CD4-positive, alpha-beta T cell treated with Interleukin-6 at 100 ng/mL for 8 hours (primary cell): ENCODE measurements at regions not wholly inside any gene's neighbourhood (a gene's known extent, or its start where the extent isn't known, plus 50 kb on each side); places are given as distances from the start of the nearest gene placed in this dataset.

Experiments used
- DNase-seq: peaks from one replicate; pipeline ENCODE4 v3.0.0-alpha.2; 2020; ENCODE audit warnings: mixed read lengths, low spot score

DNA sequence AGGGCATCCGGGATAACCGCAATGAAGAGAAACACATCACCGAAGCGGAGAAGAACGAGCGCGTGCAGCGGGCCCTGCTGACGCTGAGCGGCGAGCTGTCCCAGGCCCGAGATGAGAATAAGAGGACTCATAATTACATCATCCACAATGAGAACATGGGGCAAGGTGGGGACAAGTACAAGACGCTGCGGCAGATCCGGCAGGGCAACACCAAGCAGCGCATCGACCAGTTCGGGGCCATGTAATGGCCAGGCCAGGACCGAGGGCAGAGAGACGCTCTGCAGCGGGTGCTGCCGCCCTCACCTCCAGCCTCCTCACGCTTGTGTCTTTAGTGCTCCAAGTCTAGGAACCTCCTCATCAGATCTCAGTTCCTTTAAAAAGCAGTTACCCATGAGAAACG lies 863.7 kb upstream of the ALCAM start:
- DNase-seq: no peak

DNA sequence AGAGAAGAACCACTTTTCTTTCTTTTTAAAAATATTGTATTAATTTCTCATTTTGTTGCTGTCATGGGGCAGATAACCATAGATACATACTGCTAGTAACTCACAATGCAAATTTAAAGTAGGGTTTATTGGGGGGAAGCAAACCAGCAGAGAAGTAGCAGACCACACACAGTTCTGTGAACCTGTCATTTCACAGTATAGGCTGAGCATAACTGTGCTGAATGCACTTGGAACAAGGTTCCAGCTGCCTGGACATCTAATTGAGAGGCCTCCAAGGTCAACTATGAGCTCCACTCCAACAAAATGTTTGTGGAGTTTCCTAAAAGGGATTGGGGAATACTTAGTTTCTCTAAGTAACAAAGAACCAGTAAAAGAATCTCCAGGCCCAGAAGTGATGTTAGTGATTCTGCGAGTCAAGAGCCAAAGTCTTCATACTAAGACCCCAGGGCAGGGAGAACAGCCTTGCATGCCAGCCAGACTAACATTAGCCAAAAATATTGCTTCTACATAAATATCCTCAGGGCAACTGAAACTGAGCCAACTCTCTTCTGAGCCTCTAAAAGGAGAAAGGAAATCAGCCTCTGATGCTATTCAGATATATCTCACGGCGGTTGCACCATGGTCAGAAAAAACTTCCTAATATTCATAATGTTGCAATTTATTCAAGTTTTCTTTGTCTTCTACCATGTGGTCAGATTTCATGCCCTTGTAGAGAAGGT lies 856.4 kb upstream of the ALCAM start:
- DNase-seq: no peak

DNA sequence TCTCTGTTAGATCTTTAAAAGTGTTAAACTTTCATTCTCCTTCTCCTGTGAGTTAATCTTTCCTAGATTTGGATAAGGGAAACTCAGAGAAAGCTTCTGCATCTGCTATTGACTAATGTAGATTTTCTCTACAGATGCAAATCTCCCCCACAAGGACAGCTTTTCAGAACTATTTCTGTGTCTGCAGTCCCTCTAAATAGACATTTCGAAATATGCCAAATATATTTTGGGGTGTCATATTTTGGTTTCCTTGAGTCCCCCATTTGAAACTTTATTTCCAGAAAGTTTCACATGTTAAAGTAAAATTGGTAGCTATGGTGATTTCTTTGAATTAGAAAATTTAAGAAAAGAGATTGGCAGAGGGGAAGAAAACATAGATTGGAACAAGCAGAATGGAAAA lies 852.3 kb upstream of the ALCAM start:
- no peak for DNase-seq

- no peak for DNase-seq
Measured at GRCh38 chr3:104514776-104515175, 851.9 kb upstream of the ALCAM start.

DNA sequence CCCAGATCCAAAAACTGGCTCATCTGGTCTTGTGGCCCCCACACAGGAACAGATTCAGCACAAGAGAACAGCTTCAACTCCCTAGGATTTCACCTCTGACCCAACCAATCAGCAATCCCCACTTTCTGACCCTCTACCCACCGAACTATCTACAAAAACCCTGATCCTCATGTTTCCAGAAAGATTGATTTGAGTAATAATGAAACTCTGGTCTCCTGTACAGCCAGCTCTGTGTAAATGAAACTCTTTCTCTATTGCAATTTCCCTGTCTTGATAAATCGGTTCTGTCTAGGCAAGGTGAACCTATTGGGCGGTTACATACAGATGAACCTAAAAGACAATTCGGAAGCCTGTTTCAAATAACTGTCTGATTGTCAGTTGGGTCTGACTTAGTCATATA lies 847.6 kb upstream of the ALCAM start:
- no peak for DNase-seq

DNA sequence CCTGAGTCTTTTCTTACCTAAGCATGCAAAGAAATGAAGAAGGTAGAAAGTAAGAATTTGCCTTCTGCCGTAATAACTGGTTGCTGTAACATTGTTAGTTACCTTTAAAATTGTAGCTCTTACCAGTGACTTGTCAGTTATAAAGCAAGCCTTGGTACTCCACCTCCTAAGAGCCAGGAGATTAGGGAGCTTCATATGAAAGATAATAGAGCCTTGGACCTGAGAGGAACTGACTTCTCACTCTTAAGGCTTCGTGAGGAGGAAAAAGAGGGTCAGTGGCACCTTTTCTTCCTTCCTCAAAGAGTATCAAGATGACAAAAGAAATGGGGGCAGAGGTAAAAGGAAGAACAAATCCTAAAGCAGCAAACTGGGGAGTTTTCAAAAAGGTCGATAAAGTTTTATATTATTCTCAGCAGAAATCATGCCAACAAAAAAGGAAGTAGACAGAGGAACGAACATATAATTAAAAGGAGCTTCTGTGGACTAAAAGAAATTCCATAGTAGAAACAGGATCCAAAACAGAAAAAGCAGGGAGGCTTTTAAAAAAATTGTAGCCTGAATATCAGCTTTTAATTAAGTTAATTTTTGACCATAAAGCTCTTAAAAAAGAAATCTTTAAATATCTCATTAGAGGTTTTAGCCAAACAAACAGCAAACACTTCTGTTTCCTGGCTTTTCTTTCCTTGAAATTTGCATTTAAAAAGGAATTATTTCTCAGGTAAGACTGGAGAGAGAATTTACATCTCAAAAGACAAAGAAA lies 847.1 kb upstream of the ALCAM start:
- no peak for DNase-seq

- DNase-seq: no peak
Measured at GRCh38 chr3:104520228-104520655, 846.5 kb upstream of the ALCAM start.

- no peak for DNase-seq
Measured at GRCh38 chr3:104521606-104522336, 844.9 kb upstream of the ALCAM start.

DNA sequence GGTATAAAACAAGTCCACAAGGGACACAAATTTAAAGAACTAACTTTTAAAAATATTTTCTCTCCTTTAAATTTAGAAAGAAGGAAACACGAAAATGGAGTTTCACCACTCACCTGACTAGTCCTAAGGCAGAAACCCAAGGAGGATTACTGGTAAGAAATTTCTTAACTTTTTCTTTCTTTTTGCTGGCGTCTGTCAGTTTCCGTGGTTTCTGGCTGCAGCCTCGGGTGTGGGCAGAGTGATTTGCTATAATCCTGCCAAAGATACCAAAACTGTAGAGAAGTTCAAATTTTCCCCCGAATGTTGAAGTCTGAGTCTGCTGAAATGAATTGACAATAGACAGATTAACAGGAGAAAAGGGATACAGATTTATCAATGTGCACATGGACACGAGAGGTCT lies 843.6 kb upstream of the ALCAM start:
- DNase-seq: no peak

DNA sequence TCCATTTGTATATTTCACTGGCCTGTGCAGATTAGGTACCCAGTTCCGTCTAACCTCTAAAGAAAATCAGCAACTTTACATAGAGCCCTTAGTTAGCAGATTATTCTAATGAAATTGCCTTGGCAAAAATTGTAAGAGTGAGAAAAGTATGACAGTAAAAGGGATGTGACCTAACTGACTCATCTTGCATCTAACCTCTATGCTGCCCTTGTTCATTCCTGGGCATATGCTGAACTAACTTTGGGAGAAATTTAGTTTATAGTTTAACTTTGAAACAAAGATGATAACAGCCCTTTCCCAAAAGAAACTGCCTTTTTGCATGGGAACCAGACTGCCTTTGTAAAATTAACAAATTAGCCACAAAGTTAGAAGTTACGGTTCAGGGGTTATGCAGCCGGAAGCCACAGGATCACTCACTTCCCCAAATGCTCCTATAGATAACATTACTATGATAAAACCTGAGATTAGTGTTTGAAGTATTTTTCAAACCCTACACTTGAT lies 839.8 kb upstream of the ALCAM start:
- no peak for DNase-seq

DNA sequence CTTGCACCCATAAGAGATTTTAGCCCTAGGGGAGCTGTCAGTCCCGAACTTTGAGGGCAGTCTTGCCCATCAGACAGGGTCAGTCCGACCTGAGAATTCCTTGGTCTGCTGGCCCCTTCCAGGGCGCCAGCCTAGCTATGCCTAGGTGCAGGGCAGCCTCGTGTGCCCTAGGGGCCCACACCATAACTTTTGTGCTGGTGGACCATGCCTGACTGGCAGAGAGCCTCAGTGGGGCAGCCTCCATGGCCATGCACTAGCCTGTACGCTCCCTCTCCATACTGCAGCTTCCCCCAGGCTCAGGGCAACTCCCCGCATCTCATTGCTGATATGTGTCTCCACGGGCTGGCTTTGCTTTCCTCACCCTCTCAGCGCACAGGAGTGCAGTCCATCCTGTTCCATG lies 835.8 kb upstream of the ALCAM start:
- DNase-seq: no peak

DNA sequence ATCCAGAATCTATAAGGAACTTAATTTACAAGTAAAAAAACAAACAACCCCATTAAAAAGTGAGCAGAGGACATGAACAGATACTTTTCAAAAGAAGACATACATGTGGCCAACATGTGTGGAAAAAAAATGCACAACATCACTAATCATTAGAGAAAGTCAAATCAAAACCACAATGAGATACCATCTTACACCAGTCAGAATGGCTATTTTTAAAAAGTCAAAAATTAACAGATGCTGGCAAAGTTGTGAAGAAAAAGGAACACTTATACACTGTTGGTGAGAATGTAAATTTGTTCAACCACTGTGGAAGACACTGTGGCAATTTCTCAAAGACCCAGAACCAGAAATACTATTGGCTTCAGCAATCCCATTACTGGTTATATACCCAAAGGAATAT lies 830.0 kb upstream of the ALCAM start:
- DNase-seq: no peak

DNA sequence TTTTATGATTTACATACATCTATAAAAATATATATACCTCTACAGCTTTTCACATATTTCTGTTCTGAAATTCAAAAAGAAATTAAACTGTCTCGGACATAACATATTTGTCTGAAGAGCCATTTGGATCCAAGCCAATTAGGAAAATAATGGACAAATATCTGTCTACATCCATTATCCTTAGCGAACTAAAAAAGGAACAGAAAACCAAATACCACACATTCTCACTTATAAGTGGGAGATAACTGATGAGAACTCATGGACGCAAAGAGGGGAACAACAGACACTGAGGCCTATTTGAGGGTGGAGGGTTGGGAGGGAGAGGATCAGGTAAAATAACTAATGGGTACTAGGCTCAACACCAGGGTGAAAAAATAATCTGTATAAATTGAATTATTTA lies 829.4 kb upstream of the ALCAM start:
- no peak for DNase-seq

- no peak for DNase-seq
Measured at GRCh38 chr3:104546301-104546700, 820.4 kb upstream of the ALCAM start.

GRCh38 chr3:104547031-104547430 lies 819.7 kb upstream of the ALCAM start:
- no peak for DNase-seq

GRCh38 chr3:104548401-104548800 lies 818.3 kb upstream of the ALCAM start:
- no peak for DNase-seq

DNA sequence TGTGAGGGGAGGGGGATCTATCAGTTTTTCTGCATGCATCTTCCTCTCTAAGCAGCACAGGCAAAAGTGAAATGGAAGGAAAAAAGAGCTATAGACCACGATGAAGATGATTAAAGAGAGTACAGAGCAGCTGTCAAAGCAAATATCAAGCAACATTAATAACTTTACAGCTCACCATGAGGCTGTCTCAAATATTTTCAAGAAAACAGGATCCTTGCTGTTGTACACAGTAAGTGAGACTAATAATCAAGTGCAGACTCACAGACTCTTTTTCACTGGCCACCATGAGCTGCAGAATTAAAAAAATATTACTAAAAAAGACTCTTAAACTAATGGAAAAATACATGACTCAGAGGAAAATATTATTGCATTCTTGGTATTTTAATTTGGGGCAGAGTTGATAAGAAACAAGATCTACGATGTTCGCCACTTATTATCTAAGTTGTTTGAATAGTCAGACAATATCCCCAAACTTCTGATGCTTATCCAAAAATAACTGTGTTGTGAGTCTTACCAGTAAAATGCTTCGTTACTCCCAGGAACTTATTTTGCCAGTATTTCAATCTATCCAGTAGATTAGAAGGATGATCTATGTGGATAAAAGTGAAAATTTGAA lies 817.5 kb upstream of the ALCAM start:
- no peak for DNase-seq

DNA sequence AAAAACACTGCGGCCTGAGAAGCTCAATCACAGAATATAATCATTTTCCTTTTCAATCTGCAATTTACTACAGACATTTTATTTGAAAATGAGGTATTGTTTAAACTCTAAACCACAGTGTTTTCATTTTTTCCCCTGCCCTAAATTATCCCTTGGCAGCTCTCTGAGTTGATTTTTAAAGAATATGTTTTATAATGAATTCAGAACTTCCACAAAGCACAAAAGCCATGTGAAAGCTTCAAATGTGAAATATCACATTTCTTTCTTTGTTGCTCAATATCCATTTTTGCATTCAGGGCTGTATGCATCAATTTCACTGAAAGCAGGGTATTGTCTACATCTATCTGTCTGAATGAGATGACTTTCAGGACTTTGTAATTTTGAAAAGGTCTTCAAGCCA lies 813.6 kb upstream of the ALCAM start:
- no peak for DNase-seq

DNA sequence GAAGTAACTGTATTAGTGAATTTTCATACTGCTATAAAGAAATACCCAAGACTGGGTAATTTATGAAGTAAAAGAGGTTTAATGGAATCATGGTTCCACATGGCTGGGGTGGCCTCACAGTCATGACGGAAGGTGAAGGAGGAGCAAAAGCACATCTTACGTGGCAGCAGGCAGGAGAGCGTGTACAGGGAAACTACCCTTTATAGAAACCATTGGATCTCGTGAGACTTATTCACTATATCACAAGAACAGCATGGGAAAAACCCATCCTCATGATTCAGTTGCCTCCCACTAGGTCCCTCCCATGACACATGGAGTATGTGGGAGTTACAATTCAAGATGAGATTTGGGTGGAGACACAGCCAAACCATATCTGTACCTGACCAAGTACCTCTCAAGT lies 812.3 kb upstream of the ALCAM start:
- DNase-seq: no peak

- DNase-seq: no peak
Measured at GRCh38 chr3:104555728-104556127, 811.0 kb upstream of the ALCAM start.

DNA sequence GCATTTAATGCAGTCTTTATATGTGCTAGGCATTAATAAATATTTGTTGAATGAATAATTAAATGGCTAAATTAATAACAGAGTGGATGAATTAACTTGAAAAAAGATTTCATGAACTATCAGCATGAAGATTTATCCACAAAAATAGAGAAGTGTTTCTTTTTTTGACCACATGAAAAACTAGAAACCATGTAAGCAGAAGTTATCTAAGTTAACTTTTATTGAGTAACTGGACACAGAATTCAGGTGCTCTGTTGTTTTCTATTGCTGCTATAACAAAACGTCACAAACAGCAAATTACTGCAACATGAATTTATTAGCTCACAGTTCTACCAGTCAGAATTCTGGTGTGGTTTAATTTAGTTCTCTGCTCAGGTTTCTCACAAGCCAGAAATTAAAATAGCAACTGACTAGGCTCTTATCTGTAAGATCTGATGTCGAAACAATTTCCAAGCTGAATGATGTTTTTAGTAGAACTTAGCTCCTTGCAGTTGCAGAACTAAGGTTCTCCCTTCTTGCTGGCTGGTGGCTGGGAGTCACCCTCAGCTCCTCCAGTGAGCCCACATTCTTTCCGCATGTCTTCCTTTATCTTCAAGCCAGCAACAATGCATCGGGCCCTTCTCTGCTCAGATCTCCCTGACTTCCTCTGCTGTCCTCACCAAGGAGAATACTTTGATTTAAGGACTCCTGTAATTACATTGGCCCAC lies 810.2 kb upstream of the ALCAM start:
- DNase-seq: no peak

DNA sequence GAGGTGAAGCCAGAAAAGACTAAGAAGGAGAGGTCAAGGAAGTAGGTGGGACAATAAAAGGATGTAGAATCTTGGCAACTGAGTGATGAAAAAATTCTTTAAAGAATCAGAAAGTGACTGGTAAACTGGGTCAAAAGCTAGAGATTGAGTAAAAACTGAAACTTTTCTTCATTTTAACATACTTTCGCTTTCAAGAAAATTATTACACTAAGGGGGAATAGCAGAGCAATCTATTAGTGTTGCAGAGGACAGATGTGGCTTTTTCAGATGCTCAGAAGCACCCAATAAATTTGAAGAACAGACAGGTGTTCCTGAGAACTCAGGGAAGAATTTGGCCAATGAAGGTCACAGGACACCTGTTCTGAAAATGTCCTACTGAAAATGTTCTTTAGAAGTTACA lies 805.4 kb upstream of the ALCAM start:
- DNase-seq: no peak
